Fibroblast of skin of scalp (primary cell): ENCODE measurements at regions not wholly inside any gene's neighbourhood (a gene's known extent, or its start where the extent isn't known, plus 50 kb on each side); places are given as distances from the start of the nearest gene placed in this dataset.
"Not testable (repeated sequence)": the region's sequence is repeated elsewhere in the genome, so short reads cannot be mapped to it uniquely, and the experiment has no call there.

Experiments
- DNase-seq: peaks from one replicate; pipeline ENCODE4 v3.0.0-alpha.2; 2013

DNA sequence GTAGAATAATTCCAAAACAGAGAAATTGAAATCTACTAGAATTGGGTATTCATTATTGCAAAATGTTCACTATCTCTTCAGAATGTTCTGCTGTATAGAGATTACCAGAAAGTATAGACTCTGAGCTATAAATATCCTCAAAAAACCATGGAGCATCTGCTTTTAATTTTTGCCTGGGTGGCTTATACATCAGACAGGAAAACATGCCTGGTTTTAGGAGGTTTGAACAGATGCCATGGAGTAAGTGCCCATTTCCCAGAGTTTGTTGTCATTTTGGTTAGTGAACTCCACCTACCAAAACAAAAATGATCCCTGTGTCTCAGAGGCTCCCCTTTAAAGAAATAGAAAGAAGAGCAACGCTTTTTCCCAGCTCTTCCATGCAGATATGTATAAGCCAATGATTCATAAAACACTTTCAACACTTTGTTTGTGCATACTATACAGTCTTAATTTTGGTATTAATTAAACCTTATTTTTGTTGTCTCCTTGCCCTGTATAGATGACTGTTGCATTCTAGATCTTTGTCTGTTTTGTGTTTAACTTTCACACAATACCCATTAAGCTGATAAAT lies 68.7 kb downstream of the MEPE start:
- DNase-seq, result peak; percentile 89

DNA sequence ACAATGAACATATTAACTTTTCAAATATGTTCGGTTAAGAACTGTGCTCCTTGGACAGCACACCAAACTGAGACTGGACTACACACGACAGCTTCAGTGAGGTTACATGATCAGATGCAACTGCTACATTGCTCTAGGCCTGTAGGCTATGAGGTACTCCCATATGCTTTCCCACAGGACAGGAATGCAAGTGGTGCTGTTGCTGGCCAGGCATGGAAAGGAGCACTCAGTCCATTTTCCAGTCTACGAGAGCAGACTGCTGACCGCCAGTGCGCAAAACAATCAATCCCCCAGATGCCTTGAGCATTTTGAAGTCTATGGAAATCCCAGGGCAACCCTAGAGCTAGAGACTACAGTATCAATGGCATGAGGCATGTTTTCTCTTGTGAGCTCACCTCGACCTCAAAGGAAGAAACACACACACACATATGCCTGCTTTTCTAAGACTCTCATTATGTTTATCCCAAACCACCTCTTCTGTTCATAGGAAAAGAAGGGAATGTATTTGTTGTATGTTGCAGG lies 70.8 kb upstream of the SPP1 start:
- no peak for DNase-seq

DNA sequence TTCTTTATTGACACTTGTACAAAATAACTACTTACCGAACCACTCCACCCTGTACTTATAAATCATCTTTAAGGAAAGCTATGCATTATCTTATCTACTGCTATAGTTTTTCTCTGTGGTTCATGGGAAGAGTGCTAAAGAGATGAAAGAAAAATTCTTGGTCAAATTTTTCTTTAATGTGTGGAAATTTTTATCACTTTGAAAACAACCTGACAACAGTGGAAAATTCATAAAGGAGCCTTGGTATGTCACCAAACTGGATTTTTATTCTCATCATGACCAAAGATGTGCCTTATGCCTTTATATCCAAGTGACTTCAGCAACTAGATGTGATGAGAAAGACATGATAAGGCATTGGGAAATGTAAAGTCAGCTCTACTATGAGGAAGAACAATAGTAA lies 67.2 kb upstream of the SPP1 start:
- DNase-seq, result no peak

DNA sequence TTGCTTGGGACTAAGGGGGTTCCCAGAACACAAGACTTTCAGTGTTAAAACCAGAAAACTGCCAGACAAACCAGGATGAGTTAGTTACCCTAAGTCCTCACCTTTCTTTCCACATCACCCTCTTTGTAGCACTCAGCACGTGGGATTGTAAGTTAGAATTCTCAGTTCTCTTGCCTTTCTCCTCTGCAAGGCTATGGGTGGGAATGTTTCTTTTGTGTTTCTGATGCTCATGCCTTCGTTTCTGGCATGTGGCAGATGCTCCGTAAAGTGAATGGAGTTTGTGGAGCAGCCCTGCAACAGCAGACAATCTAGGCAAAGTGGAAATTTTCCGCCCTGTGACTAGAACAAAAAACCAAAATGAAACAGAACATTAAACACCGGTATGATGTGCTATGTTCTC lies 64.7 kb upstream of the SPP1 start:
- no peak for DNase-seq

DNA sequence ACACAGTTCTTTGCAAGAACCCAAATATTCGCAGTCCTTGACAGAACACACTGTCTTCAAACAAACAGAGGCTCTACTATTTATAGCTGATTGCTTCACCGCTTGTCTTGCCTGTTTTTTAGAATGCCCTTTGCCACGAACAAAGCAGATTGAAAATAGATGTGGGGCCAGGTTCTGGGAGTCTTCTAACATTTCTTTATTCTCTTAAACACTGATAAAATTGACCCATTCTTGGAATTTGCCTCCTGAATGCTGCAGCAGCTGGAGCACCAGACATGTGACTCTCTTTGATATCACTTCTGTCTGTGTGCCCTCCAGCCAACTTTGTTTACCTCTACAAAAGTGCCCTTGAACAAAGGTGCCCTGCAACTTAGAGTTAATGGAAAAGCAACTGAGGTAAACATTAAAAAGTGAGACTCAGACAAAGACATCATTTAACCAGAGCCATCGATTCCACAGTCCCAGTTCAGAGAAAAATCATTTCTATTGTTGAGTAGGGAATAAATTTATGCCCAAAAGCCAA lies 64.2 kb upstream of the SPP1 start:
- DNase-seq, result no peak

DNA sequence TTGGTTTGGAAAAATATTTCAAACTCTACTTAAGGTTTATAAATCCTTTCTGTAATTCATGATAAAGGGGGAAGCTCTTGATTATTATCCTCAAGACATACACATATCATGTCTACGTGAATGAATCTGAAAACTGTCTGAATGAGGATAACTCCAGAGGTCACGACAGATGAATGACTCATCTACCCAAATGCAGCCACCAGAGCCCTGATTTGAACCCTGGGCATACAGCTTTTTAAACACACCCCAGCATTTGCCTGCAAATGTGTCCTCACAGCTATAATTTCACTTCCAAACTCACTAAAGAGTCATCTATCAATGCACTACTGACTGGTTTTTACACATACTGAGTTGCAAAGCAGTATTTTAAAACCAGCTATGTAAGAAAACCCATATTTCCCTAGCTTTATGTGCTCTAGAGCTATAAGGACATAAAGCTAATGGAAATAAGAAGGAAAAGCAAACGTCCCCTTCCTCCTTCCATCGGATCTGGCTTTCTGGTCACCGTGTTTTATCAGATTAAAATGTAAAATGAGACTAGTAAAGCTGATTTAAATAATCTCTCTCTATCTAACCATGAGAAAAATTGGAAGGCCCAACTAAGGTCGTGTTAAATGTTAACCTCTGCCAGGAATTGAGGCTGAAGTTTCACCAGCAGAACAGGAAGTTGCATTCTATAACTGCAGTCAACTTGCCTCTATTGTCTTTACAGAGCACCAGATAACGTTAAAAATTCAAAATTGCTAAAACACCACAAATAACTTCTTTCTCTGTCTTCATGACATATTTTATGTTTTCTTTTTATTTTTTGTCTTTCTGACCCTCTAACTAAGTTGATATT lies 63.1 kb upstream of the SPP1 start:
- DNase-seq, result no peak

DNA sequence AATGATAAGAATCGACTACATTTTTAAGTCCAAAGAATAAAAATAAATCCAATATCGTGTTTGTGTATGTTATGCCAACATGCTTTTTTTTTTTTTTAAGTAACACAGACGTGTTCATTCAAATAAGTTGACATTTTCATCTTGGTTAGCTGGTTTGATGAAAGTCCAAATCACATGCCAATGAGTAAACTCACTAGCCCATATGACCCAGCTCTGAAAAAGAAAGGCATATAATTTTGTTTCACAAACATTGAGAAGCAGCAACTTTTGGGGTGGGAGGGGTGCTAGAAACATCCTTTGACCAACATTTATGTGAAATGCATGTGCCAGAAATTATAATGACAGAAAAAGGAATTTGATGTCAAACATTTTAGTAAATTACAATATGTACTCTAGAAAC lies 61.6 kb upstream of the SPP1 start:
- no peak for DNase-seq

DNA sequence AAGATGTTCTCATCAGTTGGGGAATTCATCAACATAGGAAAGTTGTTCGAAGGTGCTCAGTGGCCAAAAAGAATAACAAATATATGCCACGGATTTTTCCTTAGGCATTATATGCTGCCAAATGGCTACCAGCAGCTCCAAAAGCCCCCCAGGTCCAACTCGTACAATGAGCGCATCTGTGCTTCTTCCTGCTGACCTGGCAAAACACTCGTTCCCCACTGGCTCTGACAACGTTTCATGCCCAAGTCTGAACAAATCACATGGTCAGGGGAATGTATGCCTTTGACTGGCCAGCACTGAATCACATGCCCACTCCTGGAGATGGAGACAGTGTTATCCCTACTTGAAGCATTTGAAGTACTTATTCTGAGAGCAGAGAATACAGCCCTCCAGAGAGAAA lies 59.9 kb upstream of the SPP1 start:
- DNase-seq, result no peak

DNA sequence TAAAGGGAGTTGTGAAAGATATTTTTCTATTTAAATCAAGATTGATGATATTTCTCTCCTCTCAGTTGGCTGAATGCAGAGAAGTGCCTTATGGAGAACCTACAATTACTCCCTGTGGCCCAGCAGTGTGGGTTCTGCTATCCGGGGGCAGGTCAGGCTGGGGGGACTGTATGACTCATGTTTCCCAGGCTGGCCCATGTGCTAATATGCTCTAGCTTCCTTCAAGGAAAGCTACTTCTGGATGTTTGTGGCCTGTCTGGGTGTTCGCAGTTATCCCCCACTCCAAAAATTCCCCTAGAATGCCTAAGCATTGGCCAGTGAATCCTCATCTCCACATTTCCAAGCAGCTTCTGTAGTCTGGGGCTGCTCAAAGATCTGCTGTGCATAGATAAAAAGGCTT lies 58.9 kb upstream of the SPP1 start:
- no peak for DNase-seq

DNA sequence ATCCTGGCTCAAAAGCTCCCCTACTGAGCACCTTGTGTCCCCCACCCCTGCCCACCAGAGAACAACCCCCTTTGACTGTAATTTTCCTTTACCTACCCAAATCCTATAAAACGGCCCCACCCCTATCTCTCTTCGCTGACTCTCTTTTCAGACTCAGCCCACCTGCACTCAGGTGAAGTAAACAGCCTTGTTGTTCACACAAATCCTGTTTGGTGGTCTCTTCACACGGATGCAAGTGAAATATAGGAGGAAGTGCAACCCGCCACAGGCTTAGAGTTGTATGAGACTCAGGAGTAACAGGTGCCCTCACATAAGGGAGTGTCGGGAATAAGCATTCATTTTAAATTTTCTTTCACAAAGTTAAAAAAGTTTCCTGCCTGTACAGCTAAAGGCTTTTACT lies 57.6 kb upstream of the SPP1 start:
- DNase-seq, result not testable (repeated sequence)

DNA sequence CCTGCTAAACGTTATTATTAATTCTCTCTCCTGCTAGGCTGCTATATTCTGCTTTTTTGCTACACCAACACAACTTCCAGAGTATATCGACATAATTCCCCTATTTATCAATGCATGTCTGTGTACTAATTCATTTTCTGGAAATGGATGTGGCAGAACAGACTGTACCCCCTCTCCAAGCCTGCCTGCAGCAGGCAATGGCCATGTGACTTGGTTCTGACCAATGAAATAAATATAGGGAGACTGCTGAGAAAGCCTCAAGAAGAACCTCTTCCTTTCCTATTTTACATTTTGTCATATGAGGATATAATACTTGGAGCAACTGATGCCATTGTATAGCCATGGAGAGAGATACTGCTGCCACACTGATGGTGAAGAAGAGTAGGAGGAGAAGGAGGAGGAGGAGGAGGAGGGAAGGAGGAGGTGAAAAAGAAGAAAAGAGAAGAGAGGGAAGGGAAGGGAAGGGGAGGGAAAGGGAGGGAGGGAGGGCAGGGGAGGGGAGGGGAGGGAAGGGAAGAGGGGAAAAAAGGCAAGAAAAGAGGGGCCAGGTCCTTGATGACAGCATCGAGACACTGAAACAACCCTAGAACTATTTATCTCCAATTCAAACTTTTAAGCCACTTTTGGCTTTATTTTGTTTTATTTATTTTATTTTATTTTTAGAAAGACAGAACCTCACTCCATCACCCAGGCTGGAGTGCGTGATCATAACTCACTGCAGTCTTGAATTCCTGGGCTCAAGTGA lies 57.0 kb upstream of the SPP1 start:
- DNase-seq, result no peak

DNA sequence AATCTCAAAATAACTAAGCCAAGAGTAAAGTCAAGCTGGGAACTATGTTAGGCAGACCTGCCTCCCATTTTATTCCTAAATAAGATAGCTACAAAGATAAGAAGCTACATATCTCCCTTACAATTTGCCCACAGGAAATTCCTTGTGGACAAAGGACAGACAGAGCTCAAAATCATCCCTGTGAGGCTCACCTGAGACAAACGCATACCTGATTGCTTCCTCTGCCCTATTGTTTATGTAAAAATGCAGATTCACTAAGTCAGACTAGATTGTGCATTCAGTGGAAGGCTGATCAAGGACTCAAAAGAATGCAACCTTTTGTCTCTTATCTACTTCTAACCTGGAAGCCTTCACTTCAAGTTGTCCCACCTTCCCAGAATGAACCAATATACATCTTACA lies 56.2 kb upstream of the SPP1 start:
- not testable (repeated sequence) for DNase-seq

DNA sequence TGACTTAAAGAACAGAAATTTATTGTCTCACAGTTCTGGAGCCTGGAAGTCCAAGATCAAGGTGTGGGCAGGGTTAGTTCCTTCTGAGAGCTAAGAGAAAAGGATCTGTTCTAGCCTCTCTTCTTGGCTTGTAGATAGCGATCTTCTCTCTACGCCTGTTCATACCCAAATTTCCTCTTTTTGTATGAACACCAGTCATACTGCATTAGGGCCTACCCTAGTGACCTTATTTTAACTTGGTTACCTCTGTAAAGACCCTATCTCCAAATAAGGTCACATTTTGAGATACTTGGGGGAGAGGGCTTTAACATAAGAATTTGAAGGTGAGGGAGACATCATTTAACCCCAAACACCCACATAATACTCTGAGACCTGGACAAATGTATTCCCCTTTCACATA lies 55.6 kb upstream of the SPP1 start:
- no peak for DNase-seq

DNA sequence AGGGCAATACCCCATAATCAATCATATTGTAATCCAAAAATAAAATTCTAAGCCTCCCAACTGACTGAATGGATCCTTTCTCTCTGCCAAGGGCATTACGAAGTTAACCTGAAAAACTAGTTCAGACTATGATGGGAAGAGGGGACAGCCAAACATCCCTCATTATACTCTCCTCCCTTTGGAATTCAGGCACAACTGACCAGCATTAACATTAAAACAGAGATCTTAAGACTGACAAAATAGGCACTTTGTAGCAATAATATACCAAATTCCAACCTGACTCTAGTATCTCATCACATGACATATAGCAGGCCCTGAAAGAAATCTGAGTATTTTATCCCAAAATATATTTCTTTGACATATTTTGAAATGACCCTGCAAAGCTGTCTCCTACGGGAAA lies 55.0 kb upstream of the SPP1 start:
- no peak for DNase-seq

DNA sequence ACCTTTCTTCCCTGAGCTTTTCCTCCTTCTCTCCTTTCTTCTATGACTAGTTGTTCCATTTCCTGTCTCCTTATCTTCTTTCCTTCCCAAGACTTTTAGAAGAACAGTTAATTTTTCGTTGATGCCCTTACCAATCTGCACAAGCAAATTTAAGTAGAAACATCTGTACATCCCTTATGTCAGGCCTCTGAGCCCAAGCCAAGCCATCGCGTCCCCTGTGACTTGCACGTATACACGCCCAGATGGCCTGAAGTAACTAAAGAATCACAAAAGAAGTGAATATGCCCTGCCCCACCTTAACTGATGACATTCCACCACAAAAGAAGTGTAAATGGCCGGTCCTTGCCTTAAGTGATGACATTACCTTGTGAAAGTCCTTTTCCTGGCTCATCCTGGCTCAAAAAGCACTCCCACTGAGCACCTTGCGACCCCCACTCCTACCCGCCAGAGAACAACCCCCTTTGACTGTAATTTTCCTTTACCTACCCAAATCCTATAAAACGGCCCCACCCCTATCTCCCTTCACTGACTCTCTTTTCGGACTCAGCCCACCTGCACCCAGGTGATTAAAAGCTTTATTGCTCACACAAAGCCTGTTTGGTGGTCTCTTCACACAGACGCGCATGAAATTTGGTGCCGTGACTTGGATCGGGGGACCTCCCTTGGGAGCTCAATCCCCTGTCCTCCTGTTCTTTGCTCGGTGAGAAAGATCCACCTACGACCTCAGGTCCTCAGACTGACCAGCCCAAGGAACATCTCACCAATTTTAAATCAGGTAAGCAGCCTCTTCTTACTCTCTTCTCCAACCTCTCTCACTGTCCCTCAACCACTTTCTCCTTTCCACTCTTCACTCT lies 53.7 kb upstream of the SPP1 start:
- DNase-seq, result not testable (repeated sequence)

DNA sequence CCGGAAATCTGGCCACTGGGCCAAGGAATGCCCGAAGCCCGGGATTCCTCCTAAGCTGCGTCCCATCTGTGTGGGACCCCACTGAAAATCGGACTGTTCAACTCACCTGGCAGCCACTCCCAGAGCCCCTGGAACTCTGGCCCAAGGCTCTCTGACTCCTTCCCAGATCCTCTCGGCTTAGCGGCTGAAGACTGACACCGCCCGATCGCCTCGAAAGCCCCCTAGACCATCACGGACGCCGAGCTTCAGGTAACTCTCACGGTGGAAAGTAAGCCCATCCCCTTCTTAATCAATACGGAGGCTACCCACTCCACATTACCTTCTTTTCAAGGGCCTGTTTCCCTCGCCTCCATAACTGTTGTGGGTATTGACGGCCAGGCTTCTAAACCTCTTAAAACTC lies 51.4 kb upstream of the SPP1 start:
- DNase-seq, result not testable (repeated sequence)
